CD4-positive, alpha-beta memory T cell (primary cell): ENCODE measurements at regions not wholly inside any gene's neighbourhood (a gene's known extent, or its start where the extent isn't known, plus 50 kb on each side); places are given as distances from the start of the nearest gene placed in this dataset.

Experiments used
- CTCF ChIA-PET: fragments of 350-600 bp; sonication (Branson Sonifier 250); formaldehyde crosslinking; loops from one replicate; lab custom pipeline; 2021; ENCODE audit warnings: inconsistent platforms; ENCODE audit not compliant: partially characterized antibody; lab: Charles Lee
- POLR2A ChIA-PET: fragments of 350-600 bp; sonication (Branson Sonifier 250); formaldehyde crosslinking; loops from one replicate; lab custom pipeline; 2021; ENCODE audit not compliant: partially characterized antibody; lab: Charles Lee
- DNase-seq, 5 donors: peaks; one replicate each; pipeline versions ENCODE4 v3.0.0 to v3.0.0-alpha.2; 2020 to 2022; ENCODE audit warnings: mixed read lengths in 1 of 5
- H3K27ac ChIP-seq: one replicate; pipeline ENCODE4 v1.7.0; 2013; ENCODE audit warnings: low read depth, low read length
- H3K27me3 ChIP-seq: 2 replicates; pipeline ENCODE4 v1.7.0; 2013; ENCODE audit warnings: mild to moderate bottlenecking, low read length, moderate library complexity; ENCODE audit not compliant: insufficient read depth
- H3K36me3 ChIP-seq: 2 replicates; pipeline ENCODE4 v1.7.0; 2013; ENCODE audit warnings: mild to moderate bottlenecking, low read length, moderate library complexity; ENCODE audit not compliant: insufficient read depth
- H3K4me1 ChIP-seq: 2 replicates; pipeline ENCODE4 v1.7.0; 2013; ENCODE audit warnings: mild to moderate bottlenecking, low read length, moderate library complexity; ENCODE audit not compliant: insufficient read depth
- H3K4me3 ChIP-seq, 2 donors: one replicate each; pipeline ENCODE4 v1.7.0; 2013; ENCODE audit warnings: low read length in 2 of 2, mild to moderate bottlenecking in 1 of 2
- H3K9me3 ChIP-seq, 2 donors: one replicate each; pipeline ENCODE4 v1.7.0; 2013; ENCODE audit warnings: low read length in 2 of 2, control low read depth in 1 of 2; ENCODE audit not compliant: control insufficient read depth in 1 of 2
- H3K27ac Mint-ChIP-seq, 7 donors: one replicate each; pipeline ENCODE4 v1.8.0; 2020 to 2021; ENCODE audit warnings: mixed read lengths in 7 of 7, mild to moderate bottlenecking in 6 of 7, inconsistent platforms in 3 of 7, moderate library complexity in 3 of 7
- H3K27me3 Mint-ChIP-seq, 2 donors: one replicate each; pipeline ENCODE4 v1.8.0; 2020 to 2021; ENCODE audit warnings: mixed read lengths in 2 of 2
- H3K36me3 Mint-ChIP-seq, 2 donors: one replicate each; pipeline ENCODE4 v1.8.0; 2020 to 2021; ENCODE audit warnings: mixed read lengths in 2 of 2, inconsistent platforms in 1 of 2, mild to moderate bottlenecking in 1 of 2
- H3K4me1 Mint-ChIP-seq, 4 donors: one replicate each; pipeline ENCODE4 v1.8.0; 2020 to 2021; ENCODE audit warnings: mixed read lengths in 4 of 4, mild to moderate bottlenecking in 1 of 4
- H3K4me3 Mint-ChIP-seq, 8 donors: one replicate each; pipeline ENCODE4 v1.8.0; 2020 to 2021; ENCODE audit warnings: mixed read lengths in 8 of 8, mild to moderate bottlenecking in 7 of 8, moderate library complexity in 6 of 8, inconsistent platforms in 3 of 8
- H3K9me3 Mint-ChIP-seq, 8 donors: one replicate each; pipeline ENCODE4 v1.8.0; 2020 to 2021; ENCODE audit warnings: mixed read lengths in 8 of 8, mild to moderate bottlenecking in 5 of 8, inconsistent platforms in 3 of 8, moderate library complexity in 1 of 8
- intact Hi-C: fragments of 100-400 bp; cut with micrococcal nuclease; formaldehyde crosslinking; loops from one replicate; pipeline ENCODE4 v1.15.1; 2023

DNA sequence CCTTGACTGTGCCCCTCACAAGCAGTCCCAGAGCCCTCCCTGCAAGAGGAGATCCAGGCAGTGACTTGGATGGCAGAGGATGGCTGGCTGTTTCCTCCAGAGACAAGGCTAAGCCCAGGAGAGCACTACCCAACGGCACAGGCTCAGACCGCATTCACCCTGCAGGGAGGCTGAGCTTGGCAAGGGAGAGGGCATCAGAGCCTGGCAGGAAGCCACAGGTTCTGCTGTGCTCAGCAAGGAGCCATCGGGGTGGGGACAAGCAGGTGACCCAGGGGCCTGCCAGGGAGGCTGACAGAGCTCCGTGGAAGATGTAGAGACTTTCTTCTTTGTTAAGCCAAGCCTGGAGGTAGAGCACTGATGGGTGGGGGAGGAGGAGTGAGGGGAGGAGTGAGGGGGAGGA, 159.2 kb upstream of the CST7 start:
- Histone ChIP-seq H3K36me3 (no peaks in the 10 kb centered on the region), H3K27ac (no peak overlapping the region), H3K4me1 (no peaks in the 10 kb centered on the region), H3K9me3 (no peaks in the 10 kb centered on the region), H3K27me3 (no peaks in the 10 kb centered on the region), H3K4me3 (no peak overlapping the region)
- Mint-ChIP-seq H3K27me3 (peaks cover 0 to under 1% of the 10 kb centered on the region in 2 donors), H3K9me3 (no peaks in the 10 kb centered on the region), H3K27ac (no peak overlapping the region), H3K4me3 (no peak overlapping the region), H3K36me3 (no peaks in the 10 kb centered on the region), H3K4me1 (peaks cover 0 to 4% (median under 1%) of the 10 kb centered on the region in 4 donors)
- ChIA-PET CTCF (no interaction called here), POLR2A (no interaction called here)
- DNase-seq: no peak
- intact Hi-C loops: no loop called here

DNA sequence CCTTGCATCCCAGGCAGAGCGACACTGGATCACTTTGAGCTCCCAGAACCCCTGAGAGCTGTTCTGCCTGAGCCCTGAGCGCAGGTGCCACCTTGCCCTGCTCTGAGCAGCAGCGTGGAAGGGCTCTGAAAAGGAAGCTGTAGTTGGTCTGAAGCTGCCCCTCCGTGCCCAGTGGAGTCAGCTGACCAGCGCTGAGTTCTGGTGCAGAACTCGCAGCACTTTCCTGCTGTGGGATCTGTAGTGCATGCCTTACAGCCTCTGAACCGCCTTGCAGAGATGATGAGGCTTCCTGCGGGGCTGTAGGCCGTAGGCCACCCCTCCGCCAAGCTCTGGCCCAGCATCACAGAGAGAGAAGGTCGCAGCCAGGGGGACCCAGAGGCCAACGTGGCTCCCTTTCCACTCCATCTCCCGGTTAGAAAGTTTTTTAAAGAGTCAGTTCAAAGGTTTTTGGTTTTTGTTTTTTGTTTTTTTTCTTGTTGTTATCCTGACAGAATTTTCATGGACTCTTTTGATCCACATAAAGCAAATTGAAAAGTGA, 158.3 kb upstream of the CST7 start:
- H3K27ac Mint-ChIP-seq: peak overlapping the region in 1 of 7 donors; percentile 30
- no peaks in the 10 kb centered on the region for H3K36me3 ChIP-seq

DNA sequence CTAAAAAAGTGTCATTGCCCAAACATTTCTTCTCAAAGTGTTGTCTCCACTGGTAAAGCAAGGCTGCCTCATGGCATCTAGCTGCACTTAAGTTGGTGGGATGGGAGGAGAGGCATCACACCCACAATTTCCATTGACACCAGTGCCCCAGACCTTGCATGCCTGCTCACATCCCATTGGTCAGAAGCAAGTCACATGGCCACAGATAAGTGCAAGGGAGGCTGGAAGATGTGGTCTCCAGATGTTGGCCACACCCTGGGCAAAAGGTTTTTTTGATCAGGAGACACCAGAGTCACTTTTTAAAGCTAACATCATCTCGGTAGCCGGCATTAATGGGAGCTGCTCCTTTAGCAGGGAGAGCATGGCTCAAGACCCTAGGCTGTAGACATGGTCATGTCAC, 157.1 kb upstream of the CST7 start:
- Mint-ChIP-seq H3K27me3 (peaks cover 4 to 6% of the 10 kb centered on the region in 2 donors), H3K9me3 (no peaks in the 10 kb centered on the region), H3K4me1 (peaks cover 0 to 4% (median 0%) of the 10 kb centered on the region in 4 donors), H3K36me3 (no peaks in the 10 kb centered on the region), H3K4me3 (no peak overlapping the region), H3K27ac (peak overlapping the region in 1 of 7 donors; percentile 20)
- Histone ChIP-seq H3K36me3 (no peaks in the 10 kb centered on the region), H3K4me1 (no peaks in the 10 kb centered on the region), H3K4me3 (no peak overlapping the region), H3K27ac (no peak overlapping the region), H3K9me3 (no peaks in the 10 kb centered on the region), H3K27me3 (no peaks in the 10 kb centered on the region)
- intact Hi-C loops: no loop called here
- CTCF ChIA-PET: no interaction called here
- POLR2A ChIA-PET: no interaction called here
- no peak for DNase-seq

More for the DNA sequence above, 158.3 kb upstream of the CST7 start:
- no peak overlapping the region for H3K4me3 Mint-ChIP-seq
- H3K36me3 Mint-ChIP-seq: no peaks in the 10 kb centered on the region
- H3K4me1 Mint-ChIP-seq: peaks cover 0 to 4% (median 0%) of the 10 kb centered on the region in 4 donors
- H3K9me3 Mint-ChIP-seq: no peaks in the 10 kb centered on the region
- H3K4me1 ChIP-seq: no peaks in the 10 kb centered on the region
- no peak overlapping the region for H3K27ac ChIP-seq
- H3K27me3 Mint-ChIP-seq: peaks cover 2 to 3% of the 10 kb centered on the region in 2 donors
- H3K27me3 ChIP-seq: no peaks in the 10 kb centered on the region
- DNase-seq: no peak
- CTCF ChIA-PET: interaction anchor here (0.6 kb wide), 1 partner anchor 857 kb away, joined by 3 read pairs; no protein-coding TSS in a partner anchor
- no peaks in the 10 kb centered on the region for H3K9me3 ChIP-seq
- H3K4me3 ChIP-seq: no peak overlapping the region
- POLR2A ChIA-PET: no interaction called here
- intact Hi-C loops: no loop called here

DNA sequence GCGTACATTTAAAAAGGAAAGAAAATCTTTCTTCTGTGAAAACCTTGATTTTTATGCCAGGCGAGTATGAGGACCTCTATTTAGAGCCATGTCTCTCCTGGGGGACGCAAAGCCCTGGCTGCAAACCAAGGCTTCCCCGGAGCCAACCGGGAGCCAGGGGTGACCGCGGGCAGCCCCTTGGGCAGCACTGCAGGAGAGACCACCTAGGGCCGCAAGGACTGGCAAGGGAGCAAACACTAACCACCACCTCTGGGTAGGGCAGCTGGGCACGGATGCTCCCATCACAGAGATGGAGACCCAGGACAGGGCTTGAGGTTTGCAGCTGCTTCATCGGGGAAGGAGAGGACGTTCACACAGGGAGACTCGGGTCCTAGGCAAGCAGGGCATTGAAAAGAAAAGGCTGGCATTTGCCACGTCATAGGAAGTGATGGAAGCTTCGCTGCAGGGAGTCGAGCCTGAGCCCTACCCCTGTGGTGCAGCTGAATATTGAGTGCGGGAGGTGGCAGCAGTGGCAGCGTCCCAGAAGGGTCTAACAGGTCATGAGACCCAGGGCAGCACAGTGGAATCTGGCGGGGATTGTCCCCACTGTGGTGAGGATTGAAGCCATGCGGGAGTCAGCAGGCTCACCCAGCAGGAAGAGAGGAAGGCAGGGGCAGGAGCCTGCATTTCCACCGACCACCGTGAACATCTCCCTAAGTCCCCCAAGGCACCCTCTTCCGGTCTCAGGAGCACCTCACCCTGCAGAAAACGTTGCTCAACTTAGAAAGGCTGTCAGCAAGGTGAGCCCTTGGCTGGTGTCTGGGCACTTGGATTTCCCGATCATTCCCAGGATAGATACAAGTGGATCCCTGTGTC, 156.2 kb upstream of the CST7 start:
- H3K36me3 Mint-ChIP-seq: no peaks in the 10 kb centered on the region
- Histone ChIP-seq H3K4me1 (no peaks in the 10 kb centered on the region), H3K9me3 (no peaks in the 10 kb centered on the region), H3K27me3 (no peaks in the 10 kb centered on the region), H3K27ac (no peak overlapping the region), H3K36me3 (no peaks in the 10 kb centered on the region), H3K4me3 (no peak overlapping the region)
- intact Hi-C loops: no loop called here
- H3K4me3 Mint-ChIP-seq: no peak overlapping the region
- H3K4me1 Mint-ChIP-seq: peaks cover 0 to 4% (median 0%) of the 10 kb centered on the region in 4 donors
- no peak overlapping the region for H3K27ac Mint-ChIP-seq
- POLR2A ChIA-PET: no interaction called here
- CTCF ChIA-PET: no interaction called here
- peaks cover 4 to 7% of the 10 kb centered on the region in 2 donors for H3K27me3 Mint-ChIP-seq
- no peak for DNase-seq
- no peaks in the 10 kb centered on the region for H3K9me3 Mint-ChIP-seq

DNA sequence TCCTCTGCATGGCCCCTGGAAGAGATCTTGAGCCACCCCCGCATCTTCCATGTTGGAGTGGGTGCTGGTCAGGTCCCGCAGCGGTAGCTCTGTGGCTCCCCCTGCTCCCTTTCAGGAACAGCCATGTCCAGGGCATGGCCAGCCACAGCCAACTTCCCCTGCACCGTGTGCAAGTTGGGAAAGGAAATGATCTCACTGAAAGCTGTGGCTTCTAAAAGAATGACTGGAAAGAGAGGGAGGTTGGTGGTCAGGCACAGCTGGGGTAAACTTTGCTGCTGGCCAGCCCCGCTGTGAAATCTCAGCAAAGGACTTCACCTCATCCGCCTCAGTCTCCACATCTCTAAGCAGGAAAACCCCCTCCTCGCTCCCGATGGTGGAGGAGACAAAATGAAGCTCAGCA, 153.6 kb upstream of the CST7 start:
- CTCF ChIA-PET: interaction anchor here (1.1 kb wide), 1 partner anchor 11 kb away, joined by 4 read pairs; no protein-coding TSS in a partner anchor
- Mint-ChIP-seq H3K36me3 (no peaks in the 10 kb centered on the region), H3K4me3 (no peak overlapping the region), H3K4me1 (peaks cover 0 to 4% (median 0%) of the 10 kb centered on the region in 4 donors), H3K27ac (no peak overlapping the region), H3K27me3 (peaks cover 4 to 7% of the 10 kb centered on the region in 2 donors), H3K9me3 (no peaks in the 10 kb centered on the region)
- Histone ChIP-seq H3K4me1 (no peaks in the 10 kb centered on the region), H3K27ac (no peak overlapping the region), H3K36me3 (no peaks in the 10 kb centered on the region), H3K9me3 (no peaks in the 10 kb centered on the region), H3K4me3 (no peak overlapping the region), H3K27me3 (no peaks in the 10 kb centered on the region)
- POLR2A ChIA-PET: no interaction called here
- DNase-seq: no peak
- intact Hi-C loops: no loop called here

DNA sequence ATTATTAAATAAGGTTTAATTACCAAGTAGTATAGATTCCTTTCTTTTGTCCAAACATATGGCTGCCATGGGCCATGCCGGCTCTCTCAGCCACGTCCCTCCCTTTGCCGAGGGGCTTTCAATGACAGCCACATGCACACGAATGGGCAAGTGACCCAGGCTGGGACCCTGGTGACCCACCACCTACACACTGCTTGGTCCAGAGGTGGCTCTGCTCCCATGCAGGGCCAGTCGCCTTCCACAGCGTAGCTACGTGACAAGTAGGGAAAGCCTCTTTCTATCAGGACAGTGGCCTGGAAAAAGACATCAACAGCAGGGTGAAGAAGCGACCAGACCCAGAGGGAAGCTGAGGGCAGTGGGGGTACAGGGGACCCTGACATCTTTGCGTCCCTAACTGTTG, 152.8 kb upstream of the CST7 start:
- Mint-ChIP-seq H3K4me3 (no peak overlapping the region), H3K27me3 (peaks cover 4 to 7% of the 10 kb centered on the region in 2 donors)

DNA sequence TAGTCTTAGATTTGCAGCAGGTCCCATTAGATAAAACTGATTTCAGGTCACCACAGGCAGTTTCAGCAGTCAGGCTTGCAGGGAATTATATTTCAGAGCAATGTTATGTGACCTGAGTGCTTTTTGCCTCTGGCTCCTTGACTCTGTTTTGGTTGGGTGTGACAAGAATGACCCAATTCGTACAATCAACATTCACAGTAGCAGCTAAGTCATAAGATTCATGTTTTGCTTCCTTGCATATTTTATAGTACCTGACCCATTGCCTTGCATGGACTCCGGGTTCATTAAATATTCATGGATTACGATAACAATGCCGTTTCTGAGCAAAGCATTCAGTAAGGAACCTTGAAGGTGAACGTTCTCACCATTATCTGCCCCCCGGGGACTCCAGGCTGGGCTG, 152.0 kb upstream of the CST7 start:
- H3K36me3 ChIP-seq: no peaks in the 10 kb centered on the region
- no peak for DNase-seq
- H3K27me3 Mint-ChIP-seq: peaks cover 4 to 7% of the 10 kb centered on the region in 2 donors
- H3K27ac ChIP-seq: no peak overlapping the region
- intact Hi-C loops: no loop called here
- no peaks in the 10 kb centered on the region for H3K9me3 ChIP-seq
- H3K4me1 ChIP-seq: no peaks in the 10 kb centered on the region
- CTCF ChIA-PET: no interaction called here
- no peaks in the 10 kb centered on the region for H3K27me3 ChIP-seq
- H3K4me3 ChIP-seq: no peak overlapping the region
- H3K27ac Mint-ChIP-seq: peak overlapping the region in 1 of 7 donors; percentile 3
- H3K4me3 Mint-ChIP-seq: no peak overlapping the region
- H3K36me3 Mint-ChIP-seq: no peaks in the 10 kb centered on the region
- POLR2A ChIA-PET: no interaction called here
- no peaks in the 10 kb centered on the region for H3K4me1 Mint-ChIP-seq
- no peaks in the 10 kb centered on the region for H3K9me3 Mint-ChIP-seq

More for the DNA sequence above, 152.8 kb upstream of the CST7 start:
- ChIA-PET CTCF (no interaction called here), POLR2A (no interaction called here)
- Histone ChIP-seq H3K27ac (no peak overlapping the region), H3K9me3 (no peaks in the 10 kb centered on the region), H3K4me3 (no peak overlapping the region), H3K27me3 (no peaks in the 10 kb centered on the region), H3K36me3 (no peaks in the 10 kb centered on the region), H3K4me1 (no peaks in the 10 kb centered on the region)
- Mint-ChIP-seq H3K36me3 (no peaks in the 10 kb centered on the region), H3K9me3 (no peaks in the 10 kb centered on the region), H3K4me1 (peaks cover 0 to 4% (median 0%) of the 10 kb centered on the region in 4 donors), H3K27ac (no peak overlapping the region)
- DNase-seq: no peak
- intact Hi-C loops: no loop called here
